Osteocyte (in vitro differentiated cells): ENCODE measurements at regions not wholly inside any gene's neighbourhood (a gene's known extent, or its start where the extent isn't known, plus 50 kb on each side); places are given as distances from the start of the nearest gene placed in this dataset.

Source experiments
- DNase-seq: peaks from one replicate; pipeline ENCODE4 v3.0.0; 2021; ENCODE audit warnings: mixed read lengths; ENCODE audit not compliant: unreplicated experiment; ENCODE audit errors: extremely low spot score
- H3K27ac Mint-ChIP-seq: one replicate; pipeline ENCODE4 v1.8.0; 2021; ENCODE audit warnings: mild to moderate bottlenecking, mixed read lengths; ENCODE audit not compliant: unreplicated experiment
- H3K27me3 Mint-ChIP-seq: one replicate; pipeline ENCODE4 v1.8.0; 2021; ENCODE audit warnings: mixed read lengths; ENCODE audit not compliant: unreplicated experiment
- H3K36me3 Mint-ChIP-seq: one replicate; pipeline ENCODE4 v1.8.0; 2021; ENCODE audit warnings: mixed read lengths; ENCODE audit not compliant: unreplicated experiment
- H3K4me1 Mint-ChIP-seq: one replicate; pipeline ENCODE4 v1.8.0; 2021; ENCODE audit warnings: mixed read lengths; ENCODE audit not compliant: unreplicated experiment
- H3K4me3 Mint-ChIP-seq: one replicate; pipeline ENCODE4 v1.8.0; 2021; ENCODE audit warnings: mild to moderate bottlenecking, moderate library complexity, mixed read lengths; ENCODE audit not compliant: unreplicated experiment
- H3K9me3 Mint-ChIP-seq: one replicate; pipeline ENCODE4 v1.8.0; 2021; ENCODE audit warnings: mixed read lengths; ENCODE audit not compliant: unreplicated experiment
- TF ChIP-seq, protein P1 (sequence below): fragments of 200-600 bp; sonication (generic); IDR thresholded peaks from 2 replicates; pipeline ENCODE4 v1.5.0; 2021; ENCODE audit warnings: antibody characterized with exemption, mild to moderate bottlenecking, moderate library complexity

GRCh38 chr11:95521133-95521542 is 268.4 kb downstream of the FAM76B start:
- Mint-ChIP-seq H3K36me3 (no peaks in the 10 kb centered on the region), H3K27me3 (peaks cover 3% of the 10 kb centered on the region), H3K9me3 (no peaks in the 10 kb centered on the region), H3K27ac (peak overlapping the region; percentile 3), H3K4me1 (peaks cover 18% of the 10 kb centered on the region), H3K4me3 (no peak overlapping the region)
- DNase-seq: no peak
- TF ChIP-seq, protein P1, sequence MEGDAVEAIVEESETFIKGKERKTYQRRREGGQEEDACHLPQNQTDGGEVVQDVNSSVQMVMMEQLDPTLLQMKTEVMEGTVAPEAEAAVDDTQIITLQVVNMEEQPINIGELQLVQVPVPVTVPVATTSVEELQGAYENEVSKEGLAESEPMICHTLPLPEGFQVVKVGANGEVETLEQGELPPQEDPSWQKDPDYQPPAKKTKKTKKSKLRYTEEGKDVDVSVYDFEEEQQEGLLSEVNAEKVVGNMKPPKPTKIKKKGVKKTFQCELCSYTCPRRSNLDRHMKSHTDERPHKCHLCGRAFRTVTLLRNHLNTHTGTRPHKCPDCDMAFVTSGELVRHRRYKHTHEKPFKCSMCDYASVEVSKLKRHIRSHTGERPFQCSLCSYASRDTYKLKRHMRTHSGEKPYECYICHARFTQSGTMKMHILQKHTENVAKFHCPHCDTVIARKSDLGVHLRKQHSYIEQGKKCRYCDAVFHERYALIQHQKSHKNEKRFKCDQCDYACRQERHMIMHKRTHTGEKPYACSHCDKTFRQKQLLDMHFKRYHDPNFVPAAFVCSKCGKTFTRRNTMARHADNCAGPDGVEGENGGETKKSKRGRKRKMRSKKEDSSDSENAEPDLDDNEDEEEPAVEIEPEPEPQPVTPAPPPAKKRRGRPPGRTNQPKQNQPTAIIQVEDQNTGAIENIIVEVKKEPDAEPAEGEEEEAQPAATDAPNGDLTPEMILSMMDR: no peak

GRCh38 chr11:95520369-95521132 is 269.0 kb downstream of the FAM76B start:
- no peaks in the 10 kb centered on the region for H3K9me3 Mint-ChIP-seq
- no peak overlapping the region for H3K4me3 Mint-ChIP-seq
- TF ChIP-seq, protein P1: no peak
- no peaks in the 10 kb centered on the region for H3K36me3 Mint-ChIP-seq
- H3K27ac Mint-ChIP-seq: peak overlapping the region; percentile 3
- H3K27me3 Mint-ChIP-seq: peaks cover 6% of the 10 kb centered on the region
- DNase-seq: no peak
- peaks cover 20% of the 10 kb centered on the region for H3K4me1 Mint-ChIP-seq

GRCh38 chr11:95519912-95520311 is 269.7 kb downstream of the FAM76B start:
- Mint-ChIP-seq H3K27me3 (peaks cover 4% of the 10 kb centered on the region), H3K27ac (no peak overlapping the region)
- TF ChIP-seq, protein P1: no peak

DNA sequence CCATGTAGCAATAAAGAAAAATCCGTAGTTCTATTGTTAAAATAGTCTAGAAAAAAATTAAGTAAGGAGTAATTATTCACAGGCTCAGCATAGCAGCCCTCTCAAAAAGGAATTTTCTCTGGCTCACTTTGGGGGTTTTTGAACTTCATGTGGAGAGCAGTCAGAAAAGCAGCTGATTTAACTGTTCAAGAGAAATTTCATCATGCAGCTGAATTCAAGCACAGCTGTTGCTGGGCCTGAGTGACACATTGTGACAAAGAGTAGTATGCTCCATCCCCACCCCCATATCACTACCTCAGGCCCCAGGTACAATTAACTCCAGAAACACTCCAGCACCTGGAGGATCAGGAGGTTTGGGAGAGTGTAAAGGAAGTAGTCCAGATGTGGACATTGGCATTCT is 272.1 kb downstream of the FAM76B start:
- Mint-ChIP-seq H3K4me3 (no peak overlapping the region), H3K27ac (no peak overlapping the region), H3K4me1 (peaks cover 39% of the 10 kb centered on the region), H3K36me3 (peaks cover 2% of the 10 kb centered on the region), H3K27me3 (peaks cover 4% of the 10 kb centered on the region), H3K9me3 (no peaks in the 10 kb centered on the region)
- no peak for DNase-seq
- TF ChIP-seq, protein P1: no peak

More at GRCh38 chr11:95519912-95520311, 269.7 kb downstream of the FAM76B start:
- H3K4me3 Mint-ChIP-seq: no peak overlapping the region
- DNase-seq: no peak
- peaks cover 23% of the 10 kb centered on the region for H3K4me1 Mint-ChIP-seq
- H3K9me3 Mint-ChIP-seq: no peaks in the 10 kb centered on the region
- H3K36me3 Mint-ChIP-seq: no peaks in the 10 kb centered on the region

DNA sequence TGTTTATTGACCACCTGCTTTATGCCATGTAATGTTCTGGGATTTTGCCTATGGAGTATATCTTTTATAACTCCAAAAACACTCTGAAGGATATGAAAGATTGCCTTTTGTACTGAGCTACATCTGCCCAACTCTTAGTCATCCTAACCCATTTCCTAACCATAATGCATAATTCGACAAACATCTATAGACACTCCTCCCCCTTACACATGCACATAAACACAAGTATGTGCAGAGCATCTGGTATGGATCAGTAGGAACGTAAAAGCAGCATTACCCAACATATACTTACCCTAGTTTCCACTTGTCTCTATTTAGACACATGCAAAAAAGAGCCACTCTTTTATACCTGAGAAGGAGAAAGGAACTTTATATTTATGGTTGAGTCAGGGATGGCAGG is 272.8 kb downstream of the FAM76B start:
- no peaks in the 10 kb centered on the region for H3K9me3 Mint-ChIP-seq
- TF ChIP-seq, protein P1: no peak
- no peak overlapping the region for H3K27ac Mint-ChIP-seq

More for the DNA sequence above, 272.8 kb downstream of the FAM76B start:
- Mint-ChIP-seq H3K36me3 (peaks cover 2% of the 10 kb centered on the region), H3K27me3 (peaks cover 4% of the 10 kb centered on the region), H3K4me1 (peaks cover 45% of the 10 kb centered on the region), H3K4me3 (no peak overlapping the region)
- DNase-seq: no peak
